H9 (cell line): ENCODE measurements at regions not wholly inside any gene's neighbourhood (a gene's known extent, or its start where the extent isn't known, plus 50 kb on each side); places are given as distances from the start of the nearest gene placed in this dataset.

ENCODE experiments used
- DNase-seq: peaks from one replicate; pipeline ENCODE4 v3.0.0-alpha.2; 2017
- H2AFZ ChIP-seq: one replicate; pipeline ENCODE4 v1.6.1; 2013; ENCODE audit warnings: mild to moderate bottlenecking, low read length, control low read depth, moderate library complexity
- H2AK5ac ChIP-seq: 2 replicates; pipeline ENCODE4 v1.6.1; 2013; ENCODE audit warnings: low read length, control low read depth, mixed read lengths; ENCODE audit not compliant: insufficient read length
- H2BK120ac ChIP-seq: one replicate; pipeline ENCODE4 v1.6.1; 2013; ENCODE audit warnings: low read depth, mild to moderate bottlenecking, low read length, control low read depth, inconsistent platforms; ENCODE audit not compliant: poor library complexity, severe bottlenecking
- H2BK12ac ChIP-seq: 2 replicates; pipeline ENCODE4 v1.6.1; 2013; ENCODE audit warnings: low read length, control low read depth, mixed read lengths, low read depth; ENCODE audit not compliant: insufficient read length
- H2BK15ac ChIP-seq: 2 replicates; pipeline ENCODE4 v1.6.1; 2013; ENCODE audit warnings: low read depth, low read length, control low read depth
- H2BK20ac ChIP-seq: one replicate; pipeline ENCODE4 v1.6.1; 2013; ENCODE audit warnings: low read depth, mild to moderate bottlenecking, low read length, control low read depth, inconsistent platforms; ENCODE audit not compliant: poor library complexity, severe bottlenecking
- H2BK5ac ChIP-seq: 2 replicates; pipeline ENCODE4 v1.6.1; 2013; ENCODE audit warnings: low read length, control low read depth, mixed read lengths; ENCODE audit not compliant: insufficient read length
- H3K14ac ChIP-seq: 2 replicates; pipeline ENCODE4 v1.6.1; 2013; ENCODE audit warnings: low read length, control low read depth; ENCODE audit not compliant: insufficient read depth
- H3K18ac ChIP-seq: 2 replicates; pipeline ENCODE4 v1.6.1; 2013; ENCODE audit warnings: low read depth, mild to moderate bottlenecking, mixed read lengths, low read length, control low read depth; ENCODE audit not compliant: insufficient read length
- H3K23ac ChIP-seq: 2 replicates; pipeline ENCODE4 v1.6.1; 2013; ENCODE audit warnings: low read length, control low read depth, mixed read lengths, low read depth; ENCODE audit not compliant: insufficient read length
- H3K23me2 ChIP-seq: 2 replicates; pipeline ENCODE4 v1.6.1; 2013; ENCODE audit warnings: low read depth, mild to moderate bottlenecking, mixed read lengths, low read length, control low read depth; ENCODE audit not compliant: insufficient read length, poor library complexity, severe bottlenecking
- H3K27ac ChIP-seq: 2 replicates; pipeline ENCODE4 v1.5.1; 2013; ENCODE audit warnings: low read length, control low read depth, mixed read lengths, low read depth; ENCODE audit not compliant: insufficient read length
- H3K27me3 ChIP-seq: 2 replicates; pipeline ENCODE4 v1.6.1; 2013; ENCODE audit warnings: low read length, control low read depth, inconsistent platforms; ENCODE audit not compliant: insufficient read depth
- H3K4ac ChIP-seq: 2 replicates; pipeline ENCODE4 v1.6.1; 2013; ENCODE audit warnings: low read depth, mild to moderate bottlenecking, control low read depth, inconsistent platforms, low read length, moderate library complexity
- H3K4me1 ChIP-seq: 2 replicates; pipeline ENCODE4 v1.6.1; 2013; ENCODE audit warnings: low read length, control low read depth, inconsistent platforms; ENCODE audit not compliant: insufficient read depth
- H3K4me2 ChIP-seq: 2 replicates; pipeline ENCODE4 v1.6.1; 2013; ENCODE audit warnings: low read length, control low read depth, mixed read lengths; ENCODE audit not compliant: insufficient read length, insufficient read depth
- H3K56ac ChIP-seq: 2 replicates; pipeline ENCODE4 v1.6.1; 2013; ENCODE audit warnings: low read depth, mild to moderate bottlenecking, mixed read lengths, low read length, control low read depth; ENCODE audit not compliant: insufficient read length
- H3K79me1 ChIP-seq: 2 replicates; pipeline ENCODE4 v1.6.1; 2013; ENCODE audit warnings: low read depth, mild to moderate bottlenecking, moderate library complexity, low read length, control low read depth, inconsistent platforms; ENCODE audit not compliant: insufficient read depth, poor library complexity, severe bottlenecking
- H3K79me2 ChIP-seq: 2 replicates; pipeline ENCODE4 v1.6.1; 2013; ENCODE audit warnings: low read length, control low read depth, inconsistent platforms; ENCODE audit not compliant: insufficient read depth
- H3K9ac ChIP-seq: 2 replicates; pipeline ENCODE4 v1.6.1; 2013; ENCODE audit warnings: low read length, control low read depth, mixed read lengths; ENCODE audit not compliant: insufficient read length; ENCODE audit errors: extremely low read depth
- H3K9me3 ChIP-seq: one replicate; pipeline ENCODE4 v1.6.1; 2013; ENCODE audit warnings: low read depth, low read length, inconsistent platforms; ENCODE audit not compliant: control insufficient read depth
- H3T11ph ChIP-seq: one replicate; pipeline ENCODE4 v1.6.1; 2013; ENCODE audit warnings: mild to moderate bottlenecking, low read length, control low read depth, inconsistent platforms
- H4K20me1 ChIP-seq: one replicate; pipeline ENCODE4 v1.6.1; 2013; ENCODE audit not compliant: control insufficient read depth, insufficient read length, insufficient read depth
- H4K5ac ChIP-seq: 2 replicates; pipeline ENCODE4 v1.6.1; 2013; ENCODE audit warnings: low read depth, mild to moderate bottlenecking, mixed read lengths, low read length, control low read depth; ENCODE audit not compliant: insufficient read length
- H4K8ac ChIP-seq: replicated peaks from 2 replicates; pipeline ENCODE4 v1.6.1; 2013; ENCODE audit warnings: low read length, control low read depth, mixed read lengths, low read depth; ENCODE audit not compliant: insufficient read length
- H4K91ac ChIP-seq: 2 replicates; pipeline ENCODE4 v1.6.1; 2013; ENCODE audit warnings: low read depth, mild to moderate bottlenecking, moderate library complexity, mixed read lengths, low read length, control low read depth; ENCODE audit not compliant: insufficient read length
- H3K27ac Mint-ChIP-seq, 3 experiments: 2 replicates in 2 of 3; 3 replicates in 1 of 3; pipeline ENCODE4 v1.8.0; 2020 to 2021; ENCODE audit warnings: mixed read lengths in 3 of 3, mild to moderate bottlenecking in 1 of 3, moderate library complexity in 1 of 3
- H3K27me3 Mint-ChIP-seq: 2 replicates; pipeline ENCODE4 v1.8.0; 2021; ENCODE audit warnings: low read depth, mild to moderate bottlenecking, moderate library complexity, mixed read lengths
- H3K36me3 Mint-ChIP-seq, 3 experiments: 2 replicates in 2 of 3; 3 replicates in 1 of 3; pipeline ENCODE4 v1.8.0; 2020 to 2021; ENCODE audit warnings: low read depth in 3 of 3, mixed read lengths in 3 of 3; ENCODE audit not compliant: insufficient read depth in 1 of 3
- H3K4me1 Mint-ChIP-seq, 2 experiments: 2 replicates each; pipeline ENCODE4 v1.8.0; 2020; ENCODE audit warnings: mixed read lengths in 2 of 2
- H3K4me3 Mint-ChIP-seq, 2 experiments: 2 replicates in 1 of 2; 3 replicates in 1 of 2; pipeline ENCODE4 v1.8.0; 2020 to 2021; ENCODE audit warnings: mild to moderate bottlenecking in 2 of 2, mixed read lengths in 2 of 2, moderate library complexity in 1 of 2
- H3K9me3 Mint-ChIP-seq, 2 experiments: 2 replicates in 1 of 2; 3 replicates in 1 of 2; pipeline ENCODE4 v1.8.0; 2020; ENCODE audit warnings: mild to moderate bottlenecking in 2 of 2, mixed read lengths in 2 of 2, moderate library complexity in 1 of 2
- WGBS: extraction: QIAGEN DNeasy Blood & Tissue Kit; methylation state at CpG from one replicate; pipeline ENCODE4 v1.1.7; 2013; ENCODE audit warnings: missing lambda C conversion rate, low lambda C conversion rate, mixed read lengths; ENCODE audit not compliant: insufficient read length; ENCODE audit errors: extremely low coverage; 5-methylcytosine and 5-hydroxymethylcytosine counted together
- TF ChIP-seq, protein P1 (sequence below): fragments of 200-600 bp; sonication (generic); conservative IDR thresholded peaks from 3 replicates; pipeline ENCODE4 v1.8.0; 2021; ENCODE audit warnings: antibody characterized with exemption, mild to moderate bottlenecking

DNA sequence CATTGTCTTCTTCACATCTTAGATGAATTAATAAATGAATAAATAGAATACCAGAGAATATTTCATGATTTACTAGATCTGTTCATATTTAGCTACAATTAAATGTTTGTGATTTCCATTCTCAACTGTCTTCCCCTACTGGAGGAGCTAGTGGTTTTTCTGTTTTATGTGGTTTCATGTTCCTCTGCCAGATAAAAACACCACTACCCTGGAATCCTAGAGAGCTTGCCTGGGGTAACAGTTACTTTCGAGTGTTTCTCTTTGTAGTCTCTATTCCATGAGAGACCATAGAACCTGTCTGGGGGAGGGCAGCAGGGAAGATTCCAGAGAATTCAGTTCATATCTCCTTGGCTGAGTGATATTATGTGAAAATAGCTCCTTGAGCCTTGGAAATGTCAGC is 349.2 kb downstream of the INSIG2 start:
- no peak overlapping the region for H2BK5ac ChIP-seq
- no peak overlapping the region for H2AFZ ChIP-seq
- no peak overlapping the region for H3K23ac ChIP-seq
- no peak overlapping the region for H3K14ac ChIP-seq
- no peak overlapping the region for H2BK12ac ChIP-seq
- H2BK120ac ChIP-seq: no peak overlapping the region
- no peak overlapping the region for H2BK15ac ChIP-seq
- H3K4me1 ChIP-seq: peaks cover 8% of the 10 kb centered on the region
- Mint-ChIP-seq H3K27ac (no peak overlapping the region), H3K9me3 (no peaks in the 10 kb centered on the region; a peak in 1 of 5 replicates), H3K4me3 (no peak overlapping the region), H3K27me3 (no peaks in the 10 kb centered on the region; the same call in 1 of the 2 replicates), H3K4me1 (peaks cover 28 to 29% of the 10 kb centered on the region in 2 experiments), H3K36me3 (no peaks in the 10 kb centered on the region)
- H3K9ac ChIP-seq: no peak overlapping the region
- whole genome bisulfite sequencing: no CpG with 5 or more reads among the region's 1 CpG
- H3K56ac ChIP-seq: no peak overlapping the region
- H2BK20ac ChIP-seq: no peak overlapping the region
- no peak overlapping the region for H4K5ac ChIP-seq
- no peaks in the 10 kb centered on the region for H4K20me1 ChIP-seq
- no peak overlapping the region for H3T11ph ChIP-seq
- no peaks in the 10 kb centered on the region for H3K79me2 ChIP-seq
- H3K79me1 ChIP-seq: no peaks in the 10 kb centered on the region
- no peak overlapping the region for H4K8ac ChIP-seq
- H3K27me3 ChIP-seq: no peaks in the 10 kb centered on the region
- no peak overlapping the region for H2AK5ac ChIP-seq
- no peak overlapping the region for H3K4ac ChIP-seq
- no peak overlapping the region for H3K27ac ChIP-seq
- no peak overlapping the region for H3K4me2 ChIP-seq
- H3K18ac ChIP-seq: no peak overlapping the region
- no peaks in the 10 kb centered on the region for H3K9me3 ChIP-seq
- TF ChIP-seq, protein P1, sequence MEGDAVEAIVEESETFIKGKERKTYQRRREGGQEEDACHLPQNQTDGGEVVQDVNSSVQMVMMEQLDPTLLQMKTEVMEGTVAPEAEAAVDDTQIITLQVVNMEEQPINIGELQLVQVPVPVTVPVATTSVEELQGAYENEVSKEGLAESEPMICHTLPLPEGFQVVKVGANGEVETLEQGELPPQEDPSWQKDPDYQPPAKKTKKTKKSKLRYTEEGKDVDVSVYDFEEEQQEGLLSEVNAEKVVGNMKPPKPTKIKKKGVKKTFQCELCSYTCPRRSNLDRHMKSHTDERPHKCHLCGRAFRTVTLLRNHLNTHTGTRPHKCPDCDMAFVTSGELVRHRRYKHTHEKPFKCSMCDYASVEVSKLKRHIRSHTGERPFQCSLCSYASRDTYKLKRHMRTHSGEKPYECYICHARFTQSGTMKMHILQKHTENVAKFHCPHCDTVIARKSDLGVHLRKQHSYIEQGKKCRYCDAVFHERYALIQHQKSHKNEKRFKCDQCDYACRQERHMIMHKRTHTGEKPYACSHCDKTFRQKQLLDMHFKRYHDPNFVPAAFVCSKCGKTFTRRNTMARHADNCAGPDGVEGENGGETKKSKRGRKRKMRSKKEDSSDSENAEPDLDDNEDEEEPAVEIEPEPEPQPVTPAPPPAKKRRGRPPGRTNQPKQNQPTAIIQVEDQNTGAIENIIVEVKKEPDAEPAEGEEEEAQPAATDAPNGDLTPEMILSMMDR: no peak
- H3K23me2 ChIP-seq: no peaks in the 10 kb centered on the region
- no peak overlapping the region for H4K91ac ChIP-seq
- DNase-seq: no peak
